T-helper 1 cell treated with Interleukin-12 subunit alpha and Interleukin-12 subunit beta and Interleukin-4 antibody, amounts not matched to agents 30 μg/mL and 1 μg/mL, for 36 hours (primary cell): ENCODE measurements at regions not wholly inside any gene's neighbourhood (a gene's known extent, or its start where the extent isn't known, plus 50 kb on each side); places are given as distances from the start of the nearest gene placed in this dataset.
"Not testable (repeated sequence)": the region's sequence is repeated elsewhere in the genome, so short reads cannot be mapped to it uniquely, and the experiment has no call there.

Experiments
- H3K27ac Mint-ChIP-seq: one replicate; pipeline ENCODE4 v1.8.0; 2021; ENCODE audit warnings: mild to moderate bottlenecking, mixed read lengths
- H3K27me3 Mint-ChIP-seq: one replicate; pipeline ENCODE4 v1.8.0; 2021; ENCODE audit warnings: low read depth, mixed read lengths
- H3K36me3 Mint-ChIP-seq: one replicate; pipeline ENCODE4 v1.8.0; 2021; ENCODE audit warnings: low read depth, mixed read lengths
- H3K4me1 Mint-ChIP-seq: one replicate; pipeline ENCODE4 v1.8.0; 2021; ENCODE audit warnings: low read depth, mixed read lengths
- H3K4me3 Mint-ChIP-seq: one replicate; pipeline ENCODE4 v1.8.0; 2021; ENCODE audit warnings: mild to moderate bottlenecking, moderate library complexity, mixed read lengths
- H3K9me3 Mint-ChIP-seq: one replicate; pipeline ENCODE4 v1.8.0; 2021; ENCODE audit warnings: mixed read lengths

DNA sequence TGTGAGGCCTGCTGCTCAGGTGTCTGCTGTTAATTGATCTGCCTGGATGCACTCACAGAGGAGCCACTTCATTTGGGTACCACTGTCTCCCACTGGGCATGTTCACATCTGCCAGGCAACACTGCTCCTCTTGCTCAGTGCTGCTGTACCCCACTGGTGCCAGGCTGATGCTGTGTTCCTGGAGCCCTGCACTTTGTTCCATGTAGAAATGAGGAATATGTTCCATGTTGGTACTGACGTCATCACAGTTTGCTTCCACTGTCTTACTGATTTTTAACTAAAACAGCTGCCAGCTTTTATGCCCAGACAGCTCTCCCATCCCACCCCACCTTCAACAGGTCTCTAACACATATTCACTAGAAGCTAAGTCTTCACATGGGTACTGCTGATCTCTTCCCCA is 355.7 kb downstream of the LRRC70 start:
- Mint-ChIP-seq H3K4me3 (no peak overlapping the region), H3K4me1 (no peaks in the 10 kb centered on the region), H3K36me3 (no peaks in the 10 kb centered on the region), H3K9me3 (no peaks in the 10 kb centered on the region), H3K27me3 (no peaks in the 10 kb centered on the region), H3K27ac (no peak overlapping the region)

DNA sequence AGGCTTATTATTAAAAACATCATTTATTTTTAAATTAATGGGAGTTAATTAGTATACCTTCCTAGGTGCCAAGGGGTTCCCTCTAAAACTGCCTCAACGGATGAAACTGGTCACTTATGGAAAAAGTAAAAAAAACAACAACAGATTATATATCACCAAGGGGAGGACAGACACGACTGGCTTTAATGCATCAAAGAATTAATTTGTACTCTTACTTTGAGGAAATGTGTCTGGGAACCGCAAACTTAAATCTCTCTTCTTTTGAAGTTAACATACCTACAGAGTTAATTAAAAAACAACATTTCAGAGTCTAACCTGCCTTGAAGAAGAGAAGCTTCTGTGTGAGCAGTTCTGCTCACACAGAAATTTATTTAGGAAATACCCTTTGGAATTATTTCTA is 354.6 kb downstream of the LRRC70 start:
- H3K36me3 Mint-ChIP-seq = no peaks in the 10 kb centered on the region
- no peak overlapping the region for H3K27ac Mint-ChIP-seq
- H3K4me3 Mint-ChIP-seq = no peak overlapping the region
- no peaks in the 10 kb centered on the region for H3K9me3 Mint-ChIP-seq
- H3K27me3 Mint-ChIP-seq = no peaks in the 10 kb centered on the region
- H3K4me1 Mint-ChIP-seq = no peaks in the 10 kb centered on the region

DNA sequence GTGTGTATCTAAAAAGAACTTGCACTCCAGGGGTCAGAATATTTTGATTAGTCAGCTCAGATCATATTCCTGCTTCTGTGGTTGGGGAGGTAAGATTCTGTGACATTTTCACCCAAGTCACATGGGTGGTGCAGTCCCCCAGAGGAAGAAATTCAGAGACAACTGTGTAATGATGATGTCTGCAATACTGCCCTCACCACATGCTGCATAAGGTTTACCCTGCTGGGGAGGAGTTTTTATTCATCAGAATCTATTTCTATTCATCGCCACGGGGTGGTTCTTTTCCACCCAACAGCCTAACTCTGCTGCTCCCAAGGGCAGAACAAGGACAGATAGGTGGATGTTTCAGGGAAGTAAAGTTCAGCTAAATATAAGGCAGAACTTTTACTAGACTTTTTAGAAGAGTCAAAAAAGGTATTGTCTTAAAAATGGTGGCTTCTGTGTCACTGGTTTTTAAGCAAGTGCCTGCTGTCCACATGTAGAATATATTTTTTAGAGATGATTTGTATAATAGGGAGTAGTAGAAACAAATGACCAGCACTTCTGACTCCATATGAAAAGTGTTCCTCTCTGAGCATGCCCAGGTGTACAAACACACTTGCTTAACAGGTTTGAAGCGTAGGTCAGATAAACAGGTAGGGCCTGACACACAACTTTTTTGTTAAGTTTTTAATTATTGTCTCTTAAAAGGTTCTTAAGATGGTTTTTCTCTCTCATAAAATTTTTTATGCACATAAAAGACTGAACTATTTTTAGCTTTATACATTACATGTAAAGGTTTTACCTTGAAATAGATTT is 352.7 kb downstream of the LRRC70 start:
- Mint-ChIP-seq H3K27me3 (no peaks in the 10 kb centered on the region), H3K9me3 (no peaks in the 10 kb centered on the region), H3K4me3 (no peak overlapping the region), H3K36me3 (no peaks in the 10 kb centered on the region), H3K4me1 (no peaks in the 10 kb centered on the region), H3K27ac (no peak overlapping the region)

DNA sequence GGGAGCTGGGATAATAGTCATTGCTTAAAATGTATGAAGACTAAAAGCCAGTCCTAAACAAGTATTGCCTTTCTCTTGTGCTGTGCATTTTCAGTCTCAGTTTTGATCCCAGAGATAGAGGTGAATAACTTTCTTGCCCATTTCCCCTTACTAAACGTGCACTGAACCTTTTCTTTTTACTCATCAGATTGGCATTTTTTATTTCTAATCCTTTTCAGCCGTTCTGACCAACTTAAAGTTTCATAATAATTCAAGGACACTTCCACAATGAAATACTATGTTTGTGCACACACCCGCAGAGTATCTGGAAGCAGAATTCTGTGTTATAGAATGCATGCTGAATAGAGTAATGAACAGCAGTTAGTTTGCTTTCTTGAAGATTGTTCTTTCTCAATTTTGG is 343.6 kb downstream of the LRRC70 start:
- no peaks in the 10 kb centered on the region for H3K9me3 Mint-ChIP-seq
- no peaks in the 10 kb centered on the region for H3K4me1 Mint-ChIP-seq
- H3K27ac Mint-ChIP-seq = no peak overlapping the region
- H3K36me3 Mint-ChIP-seq = no peaks in the 10 kb centered on the region
- no peaks in the 10 kb centered on the region for H3K27me3 Mint-ChIP-seq
- H3K4me3 Mint-ChIP-seq = no peak overlapping the region

DNA sequence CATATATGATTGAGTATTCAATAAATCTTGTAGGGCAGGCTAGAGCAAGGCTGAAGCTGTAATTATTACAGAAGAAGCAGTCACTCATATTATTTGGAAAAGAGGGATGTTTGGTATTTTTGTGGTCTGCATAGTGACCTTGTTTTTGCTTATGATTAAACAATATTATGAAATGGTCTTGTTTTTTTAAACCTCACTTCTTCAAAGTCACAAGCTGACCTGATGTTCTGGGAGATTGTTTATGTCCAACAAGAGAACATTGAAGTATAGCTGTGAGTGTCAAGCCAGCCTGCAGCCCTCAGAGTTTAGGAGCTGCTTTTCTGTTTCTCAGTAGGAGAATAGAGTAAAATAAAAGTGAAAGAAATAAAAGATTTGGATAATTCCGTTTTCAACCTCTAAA is 342.2 kb downstream of the LRRC70 start:
- Mint-ChIP-seq H3K27me3 (no peaks in the 10 kb centered on the region), H3K36me3 (no peaks in the 10 kb centered on the region)

DNA sequence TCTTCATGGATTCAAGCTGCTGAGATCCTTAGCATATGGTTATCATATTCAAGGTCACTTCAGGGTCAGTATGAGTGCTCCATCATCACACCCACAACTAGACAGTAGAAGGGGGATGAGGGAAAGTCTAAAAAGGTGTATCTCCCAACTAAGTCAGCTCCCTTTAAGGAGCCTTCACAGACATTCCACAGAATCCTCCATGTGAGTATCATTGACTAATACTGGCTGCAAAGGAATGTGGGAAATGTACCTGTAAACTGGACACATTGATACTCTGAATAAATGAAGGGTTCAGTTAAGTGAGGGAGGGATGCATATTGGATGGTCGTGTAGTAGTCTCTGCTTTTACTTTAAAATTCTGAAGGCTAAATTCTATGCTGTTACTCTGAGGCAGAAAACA is 330.7 kb downstream of the LRRC70 start:
- Mint-ChIP-seq H3K27ac (no peak overlapping the region), H3K9me3 (no peaks in the 10 kb centered on the region), H3K4me3 (no peak overlapping the region), H3K27me3 (no peaks in the 10 kb centered on the region), H3K36me3 (no peaks in the 10 kb centered on the region), H3K4me1 (no peaks in the 10 kb centered on the region)

More for the DNA sequence above, 342.2 kb downstream of the LRRC70 start:
- Mint-ChIP-seq H3K4me1 (no peaks in the 10 kb centered on the region), H3K4me3 (no peak overlapping the region), H3K9me3 (no peaks in the 10 kb centered on the region), H3K27ac (no peak overlapping the region)

DNA sequence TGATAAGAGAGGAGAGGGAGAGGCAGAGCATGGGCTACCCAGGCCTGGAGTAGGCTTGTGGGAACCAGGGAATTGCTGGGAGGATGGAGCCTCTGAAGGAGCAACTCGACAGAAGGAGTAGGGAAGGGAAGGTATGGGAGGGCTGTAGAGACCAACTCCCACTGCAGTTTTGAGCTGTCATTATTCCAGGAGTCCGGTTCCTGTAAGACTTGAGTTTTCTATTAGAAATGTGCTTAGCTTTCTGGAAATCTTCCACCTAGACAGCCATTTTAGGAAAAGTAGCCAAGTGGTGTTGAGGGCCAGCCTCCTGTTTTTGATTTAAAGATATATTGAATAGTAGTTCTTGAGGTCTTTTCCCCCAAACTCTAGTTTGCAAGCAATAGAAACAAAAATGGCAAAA is 323.5 kb downstream of the LRRC70 start:
- Mint-ChIP-seq H3K27me3 (no peaks in the 10 kb centered on the region), H3K36me3 (no peaks in the 10 kb centered on the region), H3K27ac (no peak overlapping the region), H3K4me3 (no peak overlapping the region), H3K9me3 (no peaks in the 10 kb centered on the region), H3K4me1 (no peaks in the 10 kb centered on the region)

DNA sequence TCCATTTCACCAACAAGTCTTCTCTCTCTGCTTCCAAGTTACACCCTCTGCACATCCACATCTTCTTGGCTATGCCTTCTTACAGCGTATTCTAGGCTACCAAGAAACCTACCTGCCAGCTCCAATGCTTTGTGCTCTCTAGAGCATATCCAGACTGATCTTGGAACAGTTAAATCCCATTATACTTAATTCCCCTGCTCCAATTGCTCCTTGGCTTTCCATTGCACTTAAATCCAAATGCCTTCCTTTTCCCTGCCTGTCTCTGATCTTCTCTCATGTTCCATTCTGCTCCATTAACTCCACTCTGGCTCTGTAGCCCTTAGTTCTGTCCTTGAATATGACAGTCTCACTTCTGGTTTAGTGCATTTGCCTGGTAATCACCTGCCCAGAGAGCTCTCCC is 322.4 kb downstream of the LRRC70 start:
- no peaks in the 10 kb centered on the region for H3K36me3 Mint-ChIP-seq
- no peaks in the 10 kb centered on the region for H3K9me3 Mint-ChIP-seq
- no peak overlapping the region for H3K27ac Mint-ChIP-seq
- H3K27me3 Mint-ChIP-seq = no peaks in the 10 kb centered on the region
- no peak overlapping the region for H3K4me3 Mint-ChIP-seq
- H3K4me1 Mint-ChIP-seq = no peaks in the 10 kb centered on the region

DNA sequence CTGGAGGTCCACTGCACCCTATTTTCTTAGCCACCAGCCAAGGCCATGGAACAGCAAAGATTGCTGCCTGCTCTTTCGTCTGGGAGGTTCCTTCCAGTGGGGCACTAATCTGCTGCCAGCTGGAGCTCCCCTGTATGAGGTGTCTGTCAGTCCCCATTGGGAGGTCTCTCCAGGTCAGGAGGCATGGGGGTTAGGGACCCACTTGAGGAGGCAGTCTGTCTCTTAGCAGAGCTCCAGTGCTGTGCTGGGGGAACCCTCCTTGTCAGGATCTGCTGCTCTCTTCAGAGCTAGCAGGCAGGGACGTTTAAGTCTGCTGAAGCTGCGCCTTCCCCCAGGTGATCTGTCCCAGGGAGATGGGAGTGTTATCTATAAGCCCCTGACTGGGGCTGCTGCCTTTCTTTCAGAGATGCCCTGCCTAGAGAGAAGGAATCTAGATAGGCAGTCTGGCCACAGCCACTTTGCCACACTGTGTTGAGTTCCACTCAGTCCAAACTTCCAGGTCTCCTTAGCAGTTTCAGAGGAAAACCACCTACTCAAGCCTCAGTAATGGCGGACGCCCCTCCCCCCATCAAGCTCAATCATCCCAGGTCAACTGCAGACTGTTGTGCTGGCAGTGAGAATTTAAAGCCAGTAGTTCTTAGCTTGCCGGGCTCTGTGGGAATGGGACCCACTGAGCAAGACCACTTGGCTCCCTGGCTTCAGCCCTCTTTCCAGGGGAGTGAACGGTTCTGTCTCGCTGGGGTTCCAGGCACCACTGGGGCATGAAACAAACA is 317.7 kb downstream of the LRRC70 start:
- Mint-ChIP-seq H3K9me3 (no peaks in the 10 kb centered on the region), H3K4me3 (no peak overlapping the region), H3K27ac (no peak overlapping the region), H3K27me3 (no peaks in the 10 kb centered on the region), H3K36me3 (no peaks in the 10 kb centered on the region), H3K4me1 (no peaks in the 10 kb centered on the region)

DNA sequence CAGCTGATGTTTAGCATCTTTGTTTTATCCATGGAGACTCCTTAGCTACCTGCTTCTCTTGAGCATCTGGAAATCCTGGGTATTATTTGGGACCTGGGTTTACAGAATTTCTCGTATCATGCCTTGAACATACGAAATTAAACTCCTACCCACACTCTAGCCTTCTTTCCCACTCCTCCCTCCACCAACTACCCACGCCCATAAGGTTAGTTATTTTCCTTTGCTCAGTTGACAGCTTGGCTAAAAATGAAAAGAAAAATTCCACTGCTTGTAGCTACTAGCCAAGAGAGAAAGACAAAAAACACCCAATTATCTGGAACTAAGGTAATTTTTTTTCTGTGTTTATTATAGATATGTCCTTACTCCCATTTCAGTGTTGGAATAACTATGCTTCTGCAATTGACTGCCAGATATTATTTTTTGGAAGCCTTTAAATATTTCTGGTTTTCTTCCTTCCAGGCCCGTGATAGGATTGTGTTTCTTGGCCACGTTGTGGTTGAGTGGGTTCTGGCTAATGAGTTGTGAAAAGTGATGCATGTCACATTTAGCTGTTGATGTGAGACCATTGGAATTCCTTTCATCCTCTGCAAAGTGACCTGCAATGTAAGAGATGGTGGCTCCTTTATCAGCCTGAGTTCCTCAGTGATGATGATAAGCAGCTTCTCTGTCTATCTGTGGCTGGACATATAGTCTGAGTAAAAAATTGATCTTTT is 308.1 kb downstream of the LRRC70 start:
- Mint-ChIP-seq H3K9me3 (no peaks in the 10 kb centered on the region), H3K4me3 (no peak overlapping the region), H3K4me1 (no peaks in the 10 kb centered on the region), H3K27ac (no peak overlapping the region), H3K36me3 (no peaks in the 10 kb centered on the region), H3K27me3 (no peaks in the 10 kb centered on the region)

DNA sequence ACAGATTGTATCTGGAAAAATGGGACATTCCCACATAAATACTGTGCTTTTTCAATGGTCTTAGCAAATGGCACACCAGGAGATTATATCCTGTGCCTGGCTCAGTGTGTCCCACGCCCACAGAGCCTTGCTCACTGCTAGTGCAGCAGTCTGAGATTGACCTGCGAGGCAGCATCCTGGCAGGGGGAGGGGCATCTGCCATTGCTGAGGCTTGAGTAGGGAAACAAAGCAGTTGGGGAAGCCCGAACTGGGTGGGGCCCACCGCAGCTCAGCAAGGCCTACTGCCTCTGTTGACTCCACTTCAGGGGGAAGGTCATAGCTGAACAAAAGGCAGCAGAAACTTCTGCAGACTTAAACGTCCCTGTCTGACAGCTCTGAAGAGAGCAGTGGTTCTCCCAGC is 258.7 kb downstream of the LRRC70 start:
- not testable (repeated sequence) for H3K27ac Mint-ChIP-seq, H3K4me1 Mint-ChIP-seq, H3K27me3 Mint-ChIP-seq, H3K36me3 Mint-ChIP-seq, H3K4me3 Mint-ChIP-seq
- H3K9me3 Mint-ChIP-seq = peaks cover 10% of the 10 kb centered on the region

DNA sequence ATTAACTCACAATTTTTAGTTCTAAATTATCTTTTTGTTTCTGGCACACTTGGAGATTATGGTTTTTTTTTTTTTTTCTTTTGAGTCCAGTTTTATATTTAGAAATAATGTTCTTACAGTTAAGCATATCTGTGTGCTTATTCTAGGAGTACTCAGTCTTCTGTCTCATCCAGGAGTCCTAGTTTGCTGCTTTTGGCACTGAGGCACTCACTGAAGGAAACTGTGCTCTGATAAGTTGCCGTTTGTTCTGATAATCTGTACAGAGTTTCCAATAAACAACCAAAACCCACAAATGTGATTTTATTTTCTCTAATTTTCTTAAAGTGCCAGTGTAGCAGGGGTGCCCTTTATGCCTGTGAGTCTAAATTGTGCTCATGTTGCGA is 251.0 kb downstream of the LRRC70 start:
- Mint-ChIP-seq H3K4me3 (no peak overlapping the region), H3K4me1 (no peaks in the 10 kb centered on the region)

DNA sequence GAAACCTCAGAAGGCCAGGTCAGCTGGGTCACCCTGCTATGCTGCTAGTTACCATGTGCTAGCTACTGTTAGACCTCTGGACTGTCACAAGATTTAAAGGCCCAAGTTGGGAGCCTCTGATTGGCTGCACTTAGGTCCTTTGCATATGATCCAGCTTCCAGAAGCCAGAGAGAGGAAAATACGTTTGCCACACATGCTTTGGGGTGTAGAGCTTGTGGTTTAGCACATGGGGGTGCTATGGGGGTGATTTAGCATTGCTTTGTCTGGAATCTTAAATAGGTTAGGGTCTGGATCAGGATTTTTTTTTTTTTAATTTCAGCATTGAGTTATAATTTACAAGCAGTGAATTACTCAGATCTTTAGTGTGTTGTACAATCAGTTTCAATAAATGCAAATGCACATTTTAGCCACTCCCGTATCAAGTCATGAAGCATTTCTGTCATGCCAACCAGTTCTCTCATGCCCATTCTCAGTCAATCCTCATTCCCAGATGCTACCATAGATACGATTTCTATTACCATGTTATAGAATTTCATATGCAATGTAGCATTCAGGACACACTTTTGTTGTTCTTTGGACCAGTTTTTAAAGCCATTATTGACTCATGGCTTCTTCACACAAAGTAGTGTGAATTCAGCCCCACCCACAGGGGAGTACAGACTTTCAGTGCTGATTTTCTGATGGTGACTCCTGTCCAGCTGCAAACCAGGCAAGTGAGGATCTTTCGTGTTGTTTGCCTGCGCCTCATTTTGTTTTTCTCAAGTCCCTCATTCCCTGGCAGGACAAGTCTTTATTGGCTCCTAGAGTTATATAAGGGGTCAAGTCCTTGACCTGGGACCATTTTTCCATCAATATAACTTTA is 250.4 kb downstream of the LRRC70 start:
- H3K27ac Mint-ChIP-seq = no peak overlapping the region
- H3K27me3 Mint-ChIP-seq = no peaks in the 10 kb centered on the region
- peaks cover 2% of the 10 kb centered on the region for H3K9me3 Mint-ChIP-seq
- no peaks in the 10 kb centered on the region for H3K4me1 Mint-ChIP-seq
- H3K36me3 Mint-ChIP-seq = no peaks in the 10 kb centered on the region
- H3K4me3 Mint-ChIP-seq = no peak overlapping the region

More for the DNA sequence above, 251.0 kb downstream of the LRRC70 start:
- Mint-ChIP-seq H3K27ac (no peak overlapping the region), H3K27me3 (no peaks in the 10 kb centered on the region), H3K36me3 (no peaks in the 10 kb centered on the region), H3K9me3 (no peaks in the 10 kb centered on the region)

DNA sequence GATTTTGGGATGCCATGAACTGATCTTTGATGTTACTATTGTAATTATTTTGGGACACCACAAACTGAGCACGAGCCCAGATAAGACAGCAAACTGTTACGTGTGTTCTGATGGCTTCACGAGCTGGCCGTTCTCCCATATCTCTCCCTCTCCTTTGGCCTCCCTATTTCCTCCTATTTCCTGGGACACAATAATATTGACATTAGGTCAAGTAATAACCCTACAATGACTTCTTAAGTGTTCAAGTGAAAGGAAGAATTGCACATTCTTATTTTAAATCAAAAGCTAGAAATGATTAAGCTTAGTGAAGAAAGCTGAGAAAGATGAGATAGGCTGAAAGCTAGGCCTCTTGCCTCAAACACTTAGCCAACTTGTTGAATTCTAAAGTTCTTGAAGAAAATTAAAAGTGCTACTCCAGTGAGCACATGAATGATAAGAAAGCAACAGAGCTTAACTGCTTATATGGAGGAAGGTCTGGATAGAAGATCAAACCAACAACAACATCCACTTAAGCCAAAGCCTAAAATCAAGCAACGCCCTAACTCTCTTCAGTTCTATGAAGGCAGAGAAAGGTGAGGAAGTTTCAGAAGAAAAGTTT is 247.1 kb downstream of the LRRC70 start:
- Mint-ChIP-seq H3K9me3 (peaks cover 7% of the 10 kb centered on the region), H3K27ac (no peak overlapping the region), H3K27me3 (no peaks in the 10 kb centered on the region), H3K4me3 (no peak overlapping the region), H3K4me1 (no peaks in the 10 kb centered on the region), H3K36me3 (no peaks in the 10 kb centered on the region)
